OCI-LY7 (cell line): ENCODE measurements at regions not wholly inside any gene's neighbourhood (a gene's known extent, or its start where the extent isn't known, plus 50 kb on each side); places are given as distances from the start of the nearest gene placed in this dataset.

Source experiments
- CTCF ChIP-seq: fragments of 200-600 bp; sonication (generic); conservative IDR thresholded peaks from 2 replicates; pipeline ENCODE4 v1.5.1; 2014; ENCODE audit warnings: mild to moderate bottlenecking, antibody characterized with exemption, low read length, moderate library complexity, mixed read lengths
- EZH2phosphoT487 ChIP-seq: fragments of 200-600 bp; sonication (generic); IDR thresholded peaks from 2 replicates; pipeline ENCODE4 v1.6.1; 2018; ENCODE audit warnings: low read depth, borderline replicate concordance, mild to moderate bottlenecking, mixed run types, antibody characterized with exemption, low read length, moderate library complexity, mixed read lengths

DNA sequence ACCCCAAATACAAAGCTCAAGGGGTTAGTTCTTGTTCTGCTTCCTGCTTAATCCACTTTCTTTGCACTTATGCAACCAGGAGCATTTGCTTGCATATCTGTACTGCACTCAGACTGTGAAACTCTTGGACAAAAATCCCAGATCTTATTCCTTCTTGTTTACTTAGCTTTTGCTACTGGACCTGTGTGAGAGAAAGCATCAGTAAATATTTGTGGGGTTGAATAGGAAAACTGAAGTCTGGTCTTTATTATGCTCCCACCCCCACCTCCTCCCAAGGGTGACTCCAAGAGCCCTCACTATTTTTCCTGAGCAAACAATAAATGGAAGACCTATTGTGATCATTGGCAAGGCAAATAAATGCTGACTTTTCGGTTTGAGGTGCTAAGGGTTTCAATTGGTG lies 57.1 kb upstream of the VSTM2A start:
- TF ChIP-seq CTCF (no peak), EZH2phosphoT487 (no peak)
